Astrocyte of the cerebellum (primary cell): ENCODE measurements at regions not wholly inside any gene's neighbourhood (a gene's known extent, or its start where the extent isn't known, plus 50 kb on each side); places are given as distances from the start of the nearest gene placed in this dataset.

Experiments
- DNase-seq: peaks from one replicate; pipeline ENCODE4 v3.0.0-alpha.2; 2011; ENCODE audit warnings: low read depth
- H3K4me3 ChIP-seq: 2 replicates; pipeline ENCODE4 v1.5.1; 2011; ENCODE audit warnings: mild to moderate bottlenecking, low read depth, low read length, moderate library complexity
- in situ Hi-C: cut with HindIII; loops from 2 replicates; pipeline ENCODE4 v1.10.0; 2017; ENCODE audit warnings: low sequenced_read_pairs
- TF ChIP-seq, protein P1 (sequence below): IDR thresholded peaks from 2 replicates; pipeline ENCODE4 v1.5.1; 2012; ENCODE audit warnings: low read length, low read depth, moderate library complexity, mild to moderate bottlenecking; ENCODE audit errors: missing control alignments

DNA sequence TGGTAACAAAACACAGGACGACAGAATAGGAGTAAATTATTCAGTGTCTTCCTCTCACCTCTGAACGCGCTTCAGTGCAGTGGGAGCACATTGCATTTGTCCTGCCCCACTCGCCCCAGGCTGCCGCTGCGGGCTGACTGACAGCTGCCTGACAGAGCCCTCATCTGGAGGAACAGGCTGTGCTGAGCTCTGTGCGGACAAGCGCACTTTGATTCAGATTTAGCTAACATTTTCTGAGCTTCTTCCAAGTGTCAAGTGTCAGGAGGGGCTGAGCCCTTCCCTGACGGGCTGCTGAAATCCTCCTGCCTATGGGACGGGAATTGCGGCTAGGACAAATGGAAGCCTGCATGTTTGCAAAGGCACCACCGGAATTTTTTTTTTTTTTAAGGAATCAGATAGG lies 383.0 kb upstream of the CDH4 start:
- in situ Hi-C loops: no loop called here
- TF ChIP-seq, protein P1, sequence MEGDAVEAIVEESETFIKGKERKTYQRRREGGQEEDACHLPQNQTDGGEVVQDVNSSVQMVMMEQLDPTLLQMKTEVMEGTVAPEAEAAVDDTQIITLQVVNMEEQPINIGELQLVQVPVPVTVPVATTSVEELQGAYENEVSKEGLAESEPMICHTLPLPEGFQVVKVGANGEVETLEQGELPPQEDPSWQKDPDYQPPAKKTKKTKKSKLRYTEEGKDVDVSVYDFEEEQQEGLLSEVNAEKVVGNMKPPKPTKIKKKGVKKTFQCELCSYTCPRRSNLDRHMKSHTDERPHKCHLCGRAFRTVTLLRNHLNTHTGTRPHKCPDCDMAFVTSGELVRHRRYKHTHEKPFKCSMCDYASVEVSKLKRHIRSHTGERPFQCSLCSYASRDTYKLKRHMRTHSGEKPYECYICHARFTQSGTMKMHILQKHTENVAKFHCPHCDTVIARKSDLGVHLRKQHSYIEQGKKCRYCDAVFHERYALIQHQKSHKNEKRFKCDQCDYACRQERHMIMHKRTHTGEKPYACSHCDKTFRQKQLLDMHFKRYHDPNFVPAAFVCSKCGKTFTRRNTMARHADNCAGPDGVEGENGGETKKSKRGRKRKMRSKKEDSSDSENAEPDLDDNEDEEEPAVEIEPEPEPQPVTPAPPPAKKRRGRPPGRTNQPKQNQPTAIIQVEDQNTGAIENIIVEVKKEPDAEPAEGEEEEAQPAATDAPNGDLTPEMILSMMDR: no peak
- no peak overlapping the region for H3K4me3 ChIP-seq
- no peak for DNase-seq

DNA sequence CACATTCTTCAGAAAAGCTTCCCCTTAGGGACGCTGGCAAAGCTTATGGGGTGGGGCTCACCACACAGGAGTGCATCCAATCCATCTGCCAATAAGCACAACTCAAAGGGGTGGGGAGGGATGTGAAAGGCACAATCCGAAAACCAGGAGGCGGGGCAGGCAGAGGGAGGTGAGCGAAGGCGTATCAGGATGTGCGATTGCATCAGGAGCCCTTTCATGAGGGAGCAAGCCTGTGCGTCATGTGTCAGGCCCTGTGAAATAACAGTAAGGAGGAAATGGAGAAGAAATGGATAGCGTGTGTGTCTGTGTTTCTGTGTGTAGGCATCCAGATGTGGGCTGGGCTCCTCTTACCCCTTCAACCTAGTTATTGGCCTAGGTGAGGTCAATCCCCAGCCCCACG lies 382.4 kb upstream of the CDH4 start:
- in situ Hi-C loops: no loop called here
- TF ChIP-seq, protein P1: no peak
- DNase-seq: no peak
- no peak overlapping the region for H3K4me3 ChIP-seq

DNA sequence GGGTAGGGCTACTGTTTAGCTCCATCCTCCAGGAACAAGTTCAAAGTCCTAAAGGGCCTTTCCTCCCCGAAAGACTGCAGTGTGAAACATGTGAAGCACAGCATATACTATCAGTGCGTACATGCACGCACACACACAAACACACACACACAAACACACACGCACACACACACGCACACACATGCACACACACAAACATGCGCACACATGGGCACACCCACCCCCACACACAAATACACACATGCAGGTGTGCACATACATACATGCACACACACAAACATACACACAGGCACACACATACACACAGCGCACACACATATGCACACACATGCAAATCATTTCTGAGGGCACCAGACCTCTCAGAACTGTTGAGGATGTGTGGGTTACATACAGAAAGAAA lies 382.0 kb upstream of the CDH4 start:
- in situ Hi-C loops: no loop called here
- no peak for DNase-seq
- TF ChIP-seq, protein P1: no peak
- H3K4me3 ChIP-seq: no peak overlapping the region

DNA sequence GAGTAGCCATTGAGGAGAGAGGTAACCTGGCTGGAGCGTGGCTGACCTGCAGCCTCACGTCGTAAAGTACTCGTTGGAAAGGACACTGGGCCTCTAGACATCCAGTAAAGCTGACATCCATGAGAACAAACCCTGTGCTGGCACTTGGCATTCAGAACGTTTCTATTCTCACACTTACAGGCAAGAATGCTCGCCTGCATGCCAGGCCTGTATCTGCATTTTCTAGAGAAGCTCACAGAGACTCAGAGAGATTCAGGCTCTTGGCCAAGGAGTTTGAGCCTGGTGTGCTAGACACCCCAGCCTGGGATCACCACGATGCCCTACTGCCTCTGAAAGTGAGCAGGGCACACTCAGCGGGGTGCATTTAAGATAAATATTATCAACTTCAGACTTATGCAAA lies 379.8 kb upstream of the CDH4 start:
- TF ChIP-seq, protein P1: no peak
- H3K4me3 ChIP-seq: no peak overlapping the region
- DNase-seq: no peak
- in situ Hi-C loops: no loop called here

DNA sequence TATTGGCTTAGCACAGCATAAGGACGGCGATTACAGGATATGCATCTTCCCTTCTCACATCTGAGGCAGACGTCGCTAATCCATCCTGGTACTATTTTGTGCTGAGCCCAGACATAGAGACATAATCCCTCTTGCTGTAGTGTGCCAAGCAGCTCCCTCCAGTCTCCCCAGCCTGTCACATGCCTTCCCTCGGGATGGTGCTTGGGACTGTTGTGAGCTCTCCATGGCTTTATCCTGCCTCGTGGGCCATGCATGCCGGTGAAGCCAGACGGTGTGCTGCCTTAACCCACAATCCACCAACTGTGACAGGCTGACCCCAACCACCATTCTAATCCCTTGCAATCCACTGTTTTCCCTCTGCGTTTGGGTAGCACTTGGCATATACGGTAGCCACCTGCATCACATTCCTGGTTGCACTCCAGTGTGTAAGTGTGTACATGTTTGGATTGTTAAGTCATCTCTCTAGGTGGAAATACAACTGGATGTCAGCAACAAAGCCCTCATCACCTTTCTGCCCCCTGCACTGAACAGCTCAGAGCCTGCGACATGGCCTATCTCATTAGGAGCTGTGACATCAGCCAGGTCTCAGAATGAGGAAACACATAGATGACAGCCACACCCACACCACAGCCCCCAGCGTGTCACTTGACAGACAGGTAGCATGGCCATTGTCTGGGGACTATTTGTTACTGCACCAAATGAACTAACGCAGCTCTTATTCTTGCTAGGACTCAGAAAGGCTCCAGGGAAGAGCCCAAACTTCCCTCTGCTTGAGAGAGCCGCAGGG lies 374.8 kb upstream of the CDH4 start:
- no peak for DNase-seq
- in situ Hi-C loops: no loop called here
- TF ChIP-seq, protein P1: no peak
- no peak overlapping the region for H3K4me3 ChIP-seq

DNA sequence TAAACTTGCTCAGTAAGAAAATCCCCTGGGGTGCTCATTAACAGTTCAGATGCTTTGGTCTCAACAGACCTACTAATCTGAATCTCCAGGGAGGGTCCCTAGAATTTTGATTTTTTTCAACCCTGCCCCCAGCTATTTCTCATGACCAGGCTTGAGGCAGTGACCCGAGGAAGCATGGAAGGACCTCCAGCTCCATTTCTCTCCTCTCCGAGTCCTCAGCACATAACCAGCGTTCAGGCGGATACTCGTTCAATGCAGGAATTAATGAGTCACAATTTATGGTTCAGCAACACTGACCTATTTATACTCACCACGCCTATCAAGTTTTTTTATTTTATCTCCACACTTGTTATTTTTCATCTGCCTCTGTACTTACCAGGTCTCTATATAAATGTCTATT lies 369.2 kb upstream of the CDH4 start:
- in situ Hi-C loops: no loop called here
- TF ChIP-seq, protein P1: no peak
- DNase-seq: no peak
- no peak overlapping the region for H3K4me3 ChIP-seq

DNA sequence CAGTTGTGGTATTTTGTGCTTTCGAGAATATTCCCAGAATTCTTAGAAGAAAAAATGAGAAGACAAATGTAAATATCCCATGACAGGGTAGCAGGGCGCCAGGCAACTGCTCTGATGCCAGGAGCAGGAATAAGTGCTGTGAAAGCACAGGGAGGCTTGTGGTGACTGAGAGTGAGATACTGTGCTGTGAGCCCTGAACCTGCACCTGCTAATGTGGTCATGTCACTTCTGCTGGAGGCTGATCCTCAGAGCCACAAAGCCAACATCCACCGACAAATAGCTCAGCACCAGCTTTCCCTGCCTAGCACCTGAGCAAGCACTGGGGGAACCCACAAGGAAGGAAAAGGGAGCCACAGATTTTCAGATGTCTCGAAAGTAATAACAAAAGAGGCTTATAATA lies 368.6 kb upstream of the CDH4 start:
- DNase-seq: no peak
- in situ Hi-C loops: no loop called here

More for the DNA sequence above, 368.6 kb upstream of the CDH4 start:
- H3K4me3 ChIP-seq: no peak overlapping the region
- TF ChIP-seq, protein P1: no peak
